Ovary (tissue), 7 donors: ENCODE measurements at regions not wholly inside any gene's neighbourhood (a gene's known extent, or its start where the extent isn't known, plus 50 kb on each side); places are given as distances from the start of the nearest gene placed in this dataset.

Experiments
- DNase-seq, 5 donors: peaks; one replicate each; pipeline ENCODE4 v3.0.0-alpha.2; 2019 to 2020
- H3K27ac ChIP-seq, 2 donors: fragments of 200-600 bp; one replicate each; pipeline versions ENCODE4 v1.5.1 to v1.8.0; 2019 to 2022
- H3K27me3 ChIP-seq: fragments of 200-600 bp; one replicate; pipeline ENCODE4 v1.8.0; 2022
- H3K36me3 ChIP-seq: fragments of 200-600 bp; sonication (generic); one replicate; pipeline ENCODE4 v1.5.1; 2019
- H3K4me1 ChIP-seq: one replicate; pipeline ENCODE4 v1.8.1; 2013; ENCODE audit warnings: mild to moderate bottlenecking, moderate library complexity; ENCODE audit not compliant: insufficient read depth
- H3K4me3 ChIP-seq: fragments of 200-600 bp; sonication (generic); one replicate; pipeline ENCODE4 v1.5.1; 2017
- H3K9me3 ChIP-seq, 2 donors: fragments of 200-600 bp in 1 of 2; sonication (generic) in 1 of 2; one replicate each; pipeline versions ENCODE4 v1.5.1 to v1.8.1; 2013 to 2019; ENCODE audit warnings: mild to moderate bottlenecking in 1 of 2, moderate library complexity in 1 of 2
- EP300 ChIP-seq: sonication (generic); formaldehyde crosslinking; IDR thresholded peaks from one replicate; pipeline ENCODE4 v1.6.1; 2017; ENCODE audit warnings: antibody characterized with exemption
- POLR2A ChIP-seq: fragments of 450-650 bp; IDR thresholded peaks from one replicate; pipeline ENCODE4 v1.6.1; 2017; ENCODE audit warnings: antibody characterized with exemption, mild to moderate bottlenecking, moderate library complexity
- WGBS, 3 donors: extraction: QIAGEN DNeasy Blood & Tissue Kit in 1 of 3; methylation state at CpG; one replicate each; pipeline versions ENCODE4 v1.1.5 to v1.1.7; 2013 to 2017; 5-methylcytosine and 5-hydroxymethylcytosine counted together
- intact Hi-C, 4 donors: fragments of 100-400 bp; cut with DNase I; formaldehyde crosslinking; loops; one replicate each; pipeline versions ENCODE4 v1.11.0 to v1.15.1; 2022 to 2023
- TF ChIP-seq, protein P1 (sequence below), 3 donors: fragments of 450-650 bp in 2 of 3; fragments of 200-600 bp in 1 of 3; IDR thresholded peaks; one replicate each; pipeline versions ENCODE4 v1.5.1 to v1.8.0; 2016 to 2022; ENCODE audit warnings: antibody characterized with exemption in 3 of 3, mild to moderate bottlenecking in 1 of 3
- donor health status: DM: no; HTN: no; CAD: no; lungs with moderate emphysema.
- donor health status: DM: no; HTN: no; CAD: no.
- donor health status: Bipolar disorder and iron deficiency.
- donor health status: DM: no; HTN: no; CAD: no.
- donor health status: DM: yes; HTN: yes; CAD: no.

- no peak for DNase-seq
- Histone ChIP-seq H3K36me3 (no peaks in the 10 kb centered on the region), H3K9me3 (no peaks in the 10 kb centered on the region), H3K4me3 (no peak overlapping the region), H3K27me3 (no peaks in the 10 kb centered on the region), H3K4me1 (no peaks in the 10 kb centered on the region), H3K27ac (no peak overlapping the region)
- intact Hi-C loops = no loop called here
- TF ChIP-seq, protein P1, sequence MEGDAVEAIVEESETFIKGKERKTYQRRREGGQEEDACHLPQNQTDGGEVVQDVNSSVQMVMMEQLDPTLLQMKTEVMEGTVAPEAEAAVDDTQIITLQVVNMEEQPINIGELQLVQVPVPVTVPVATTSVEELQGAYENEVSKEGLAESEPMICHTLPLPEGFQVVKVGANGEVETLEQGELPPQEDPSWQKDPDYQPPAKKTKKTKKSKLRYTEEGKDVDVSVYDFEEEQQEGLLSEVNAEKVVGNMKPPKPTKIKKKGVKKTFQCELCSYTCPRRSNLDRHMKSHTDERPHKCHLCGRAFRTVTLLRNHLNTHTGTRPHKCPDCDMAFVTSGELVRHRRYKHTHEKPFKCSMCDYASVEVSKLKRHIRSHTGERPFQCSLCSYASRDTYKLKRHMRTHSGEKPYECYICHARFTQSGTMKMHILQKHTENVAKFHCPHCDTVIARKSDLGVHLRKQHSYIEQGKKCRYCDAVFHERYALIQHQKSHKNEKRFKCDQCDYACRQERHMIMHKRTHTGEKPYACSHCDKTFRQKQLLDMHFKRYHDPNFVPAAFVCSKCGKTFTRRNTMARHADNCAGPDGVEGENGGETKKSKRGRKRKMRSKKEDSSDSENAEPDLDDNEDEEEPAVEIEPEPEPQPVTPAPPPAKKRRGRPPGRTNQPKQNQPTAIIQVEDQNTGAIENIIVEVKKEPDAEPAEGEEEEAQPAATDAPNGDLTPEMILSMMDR (IDR thresholded peaks at IDR 0.05) = no peak
- TF ChIP-seq EP300 (no peak), POLR2A (no peak)
- WGBS, 3 donors = 18 to 32% (median 27%) methylated on average over 2 of the region's 2 CpGs
These were observed 224.0 kb downstream of the C1orf94 start for GRCh38 chr1:34400675-34401074.

GRCh38 chr1:34403156-34403555, 226.4 kb downstream of the C1orf94 start:
- intact Hi-C loops = no loop called here
- H3K9me3 ChIP-seq = no peaks in the 10 kb centered on the region
- H3K36me3 ChIP-seq = no peaks in the 10 kb centered on the region
- no peak overlapping the region for H3K4me3 ChIP-seq
- H3K4me1 ChIP-seq = no peaks in the 10 kb centered on the region
- no peak for TF ChIP-seq POLR2A
- no peak for TF ChIP-seq EP300
- TF ChIP-seq, protein P1 (IDR thresholded peaks at IDR 0.05) = no peak
- no peak for DNase-seq
- H3K27me3 ChIP-seq = no peaks in the 10 kb centered on the region
- H3K27ac ChIP-seq = no peak overlapping the region

GRCh38 chr1:34404804-34405203, 228.1 kb downstream of the C1orf94 start:
- no peaks in the 10 kb centered on the region for H3K9me3 ChIP-seq
- H3K36me3 ChIP-seq = no peaks in the 10 kb centered on the region
- DNase-seq = no peak
- no peak overlapping the region for H3K4me3 ChIP-seq
- H3K4me1 ChIP-seq = no peaks in the 10 kb centered on the region
- TF ChIP-seq, protein P1 (IDR thresholded peaks at IDR 0.05) = no peak
- TF ChIP-seq EP300 (no peak), POLR2A (no peak)
- H3K27ac ChIP-seq = no peak overlapping the region
- intact Hi-C loops = no loop called here
- H3K27me3 ChIP-seq = no peaks in the 10 kb centered on the region

DNA sequence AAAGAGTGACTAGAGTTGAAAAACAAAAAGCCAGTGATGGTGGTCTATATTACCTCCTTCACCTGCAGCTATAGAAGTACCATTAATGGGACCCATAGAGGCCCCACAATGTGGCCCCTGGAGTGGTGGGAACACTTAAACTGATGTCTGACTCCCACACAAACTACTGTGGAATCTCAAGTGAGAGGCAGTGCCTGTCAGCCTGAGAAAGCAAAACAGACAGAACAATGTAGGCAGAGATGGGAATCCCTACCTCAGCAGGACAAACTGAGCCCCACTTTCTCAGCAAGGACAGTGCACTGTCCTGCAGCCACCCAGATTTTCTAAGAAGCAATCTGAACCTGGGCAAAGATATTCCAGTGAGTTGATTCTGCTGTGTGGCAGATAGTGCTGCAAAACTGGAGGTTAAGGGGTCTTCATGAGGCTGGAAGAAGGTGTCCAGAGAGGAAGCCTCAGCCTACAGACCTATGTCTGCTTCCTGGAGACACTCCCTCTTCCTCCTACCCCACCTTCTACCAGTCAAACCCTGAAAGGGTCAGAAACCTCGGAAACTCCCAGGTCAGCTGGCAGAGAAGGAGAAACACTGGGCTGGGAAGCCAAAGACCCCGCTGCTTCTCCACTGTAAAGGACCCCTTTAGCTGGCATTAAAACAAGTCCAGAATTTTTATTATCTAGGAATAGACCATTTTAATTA, 228.7 kb downstream of the C1orf94 start:
- intact Hi-C loops = no loop called here
- no peak overlapping the region for H3K4me3 ChIP-seq
- TF ChIP-seq, protein P1 (IDR thresholded peaks at IDR 0.05) = no peak
- no peak for TF ChIP-seq EP300
- no peak for TF ChIP-seq POLR2A
- no peak overlapping the region for H3K27ac ChIP-seq
- no peaks in the 10 kb centered on the region for H3K36me3 ChIP-seq
- 58 to 72% (median 71%) methylated on average over 2 of the region's 2 CpGs for WGBS, 3 donors
- H3K27me3 ChIP-seq = no peaks in the 10 kb centered on the region
- DNase-seq = no peak
- no peaks in the 10 kb centered on the region for H3K4me1 ChIP-seq
- no peaks in the 10 kb centered on the region for H3K9me3 ChIP-seq
